HCT116 (cell line): ENCODE measurements at regions not wholly inside any gene's neighbourhood (a gene's known extent, or its start where the extent isn't known, plus 50 kb on each side); places are given as distances from the start of the nearest gene placed in this dataset.

ENCODE experiments used
- ELF1 ChIP-seq: IDR thresholded peaks from 2 replicates; pipeline ENCODE4 v1.6.1; 2012; ENCODE audit warnings: low read depth, borderline replicate concordance
- JUND ChIP-seq: IDR thresholded peaks from 2 replicates; pipeline ENCODE4 v1.6.1; 2012
- POLR2A ChIP-seq: IDR thresholded peaks from 2 replicates; pipeline ENCODE4 v1.7.0; 2011; ENCODE audit warnings: borderline replicate concordance; ENCODE audit not compliant: insufficient read depth, insufficient read length; ENCODE audit errors: extremely low read depth
- POLR2AphosphoS5 ChIP-seq: IDR thresholded peaks from 2 replicates; pipeline ENCODE4 v1.6.1; 2011; ENCODE audit warnings: mild to moderate bottlenecking, low read depth, low read length, moderate library complexity
- RAD21 ChIP-seq: IDR thresholded peaks from 2 replicates; pipeline ENCODE4 v1.6.1; 2012; ENCODE audit warnings: low read depth, mild to moderate bottlenecking
- SP1 ChIP-seq: IDR thresholded peaks from 2 replicates; pipeline ENCODE4 v1.6.1; 2012; ENCODE audit warnings: low read depth
- TF ChIP-seq, protein P1 (sequence below), 3 experiments: fragments of 200-600 bp in 1 of 3; sonication (generic) in 1 of 3; IDR thresholded peaks in 2 of 3; conservative IDR thresholded peaks in 1 of 3; 2 replicates each; pipeline ENCODE4 v1.5.1; 2012 to 2017; ENCODE audit warnings: low read depth in 2 of 3, low read length in 2 of 3, antibody characterized with exemption in 1 of 3, borderline replicate concordance in 1 of 3, control low read depth in 1 of 3, mild to moderate bottlenecking in 1 of 3, mixed read lengths in 1 of 3, mixed run types in 1 of 3, moderate library complexity in 1 of 3; ENCODE audit not compliant: insufficient read depth in 1 of 3
- TF ChIP-seq, protein P2 (sequence below): IDR thresholded peaks from 2 replicates; pipeline ENCODE4 v1.6.1; 2012
- TF ChIP-seq, protein P3 (sequence below): IDR thresholded peaks from 2 replicates; pipeline ENCODE4 v1.6.1; 2011; ENCODE audit warnings: mild to moderate bottlenecking, low read length, moderate library complexity; ENCODE audit not compliant: insufficient replicate concordance; ENCODE audit errors: extremely low read depth
- TF ChIP-seq, protein P4 (sequence below): IDR thresholded peaks from 2 replicates; pipeline ENCODE4 v1.6.1; 2012; ENCODE audit warnings: low read depth

DNA sequence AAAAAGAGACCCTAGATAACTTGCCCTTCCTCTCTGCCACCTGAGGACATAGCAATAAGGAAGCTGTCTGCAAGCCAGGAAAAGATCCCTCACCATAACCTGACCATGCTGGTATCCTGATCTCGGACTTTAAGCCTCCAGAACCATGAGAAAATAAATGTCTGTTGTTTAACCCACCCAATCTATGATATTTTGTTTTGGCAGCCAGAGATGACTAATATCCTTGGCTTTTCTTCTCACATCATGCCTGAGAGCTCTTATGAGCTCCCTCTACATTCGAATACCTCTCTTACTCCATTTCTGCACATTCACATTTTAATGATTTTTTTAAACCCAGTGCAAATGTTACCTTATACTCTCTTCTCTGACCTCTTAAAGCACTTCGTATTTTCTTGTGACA lies 214.0 kb upstream of the CHRM2 start:
- TF ChIP-seq, protein P1, sequence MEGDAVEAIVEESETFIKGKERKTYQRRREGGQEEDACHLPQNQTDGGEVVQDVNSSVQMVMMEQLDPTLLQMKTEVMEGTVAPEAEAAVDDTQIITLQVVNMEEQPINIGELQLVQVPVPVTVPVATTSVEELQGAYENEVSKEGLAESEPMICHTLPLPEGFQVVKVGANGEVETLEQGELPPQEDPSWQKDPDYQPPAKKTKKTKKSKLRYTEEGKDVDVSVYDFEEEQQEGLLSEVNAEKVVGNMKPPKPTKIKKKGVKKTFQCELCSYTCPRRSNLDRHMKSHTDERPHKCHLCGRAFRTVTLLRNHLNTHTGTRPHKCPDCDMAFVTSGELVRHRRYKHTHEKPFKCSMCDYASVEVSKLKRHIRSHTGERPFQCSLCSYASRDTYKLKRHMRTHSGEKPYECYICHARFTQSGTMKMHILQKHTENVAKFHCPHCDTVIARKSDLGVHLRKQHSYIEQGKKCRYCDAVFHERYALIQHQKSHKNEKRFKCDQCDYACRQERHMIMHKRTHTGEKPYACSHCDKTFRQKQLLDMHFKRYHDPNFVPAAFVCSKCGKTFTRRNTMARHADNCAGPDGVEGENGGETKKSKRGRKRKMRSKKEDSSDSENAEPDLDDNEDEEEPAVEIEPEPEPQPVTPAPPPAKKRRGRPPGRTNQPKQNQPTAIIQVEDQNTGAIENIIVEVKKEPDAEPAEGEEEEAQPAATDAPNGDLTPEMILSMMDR (IDR thresholded peaks at IDR 0.05 in 2 of 3, conservative IDR thresholded peaks at IDR 0.05 in 1 of 3; ENCODE audit: borderline replicate concordance in 1 of 3, insufficient read depth in 1 of 3, low read depth in 2 of 3, low read length in 2 of 3) = no peak
- TF ChIP-seq SP1 (no peak), ELF1 (no peak), POLR2A (no peak), POLR2AphosphoS5 (no peak), RAD21 (no peak), JUND (no peak)
- TF ChIP-seq, protein P2, sequence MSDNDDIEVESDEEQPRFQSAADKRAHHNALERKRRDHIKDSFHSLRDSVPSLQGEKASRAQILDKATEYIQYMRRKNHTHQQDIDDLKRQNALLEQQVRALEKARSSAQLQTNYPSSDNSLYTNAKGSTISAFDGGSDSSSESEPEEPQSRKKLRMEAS = no peak
- TF ChIP-seq, protein P3, sequence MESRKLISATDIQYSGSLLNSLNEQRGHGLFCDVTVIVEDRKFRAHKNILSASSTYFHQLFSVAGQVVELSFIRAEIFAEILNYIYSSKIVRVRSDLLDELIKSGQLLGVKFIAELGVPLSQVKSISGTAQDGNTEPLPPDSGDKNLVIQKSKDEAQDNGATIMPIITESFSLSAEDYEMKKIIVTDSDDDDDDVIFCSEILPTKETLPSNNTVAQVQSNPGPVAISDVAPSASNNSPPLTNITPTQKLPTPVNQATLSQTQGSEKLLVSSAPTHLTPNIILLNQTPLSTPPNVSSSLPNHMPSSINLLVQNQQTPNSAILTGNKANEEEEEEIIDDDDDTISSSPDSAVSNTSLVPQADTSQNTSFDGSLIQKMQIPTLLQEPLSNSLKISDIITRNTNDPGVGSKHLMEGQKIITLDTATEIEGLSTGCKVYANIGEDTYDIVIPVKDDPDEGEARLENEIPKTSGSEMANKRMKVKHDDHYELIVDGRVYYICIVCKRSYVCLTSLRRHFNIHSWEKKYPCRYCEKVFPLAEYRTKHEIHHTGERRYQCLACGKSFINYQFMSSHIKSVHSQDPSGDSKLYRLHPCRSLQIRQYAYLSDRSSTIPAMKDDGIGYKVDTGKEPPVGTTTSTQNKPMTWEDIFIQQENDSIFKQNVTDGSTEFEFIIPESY = no peak
- TF ChIP-seq, protein P4, sequence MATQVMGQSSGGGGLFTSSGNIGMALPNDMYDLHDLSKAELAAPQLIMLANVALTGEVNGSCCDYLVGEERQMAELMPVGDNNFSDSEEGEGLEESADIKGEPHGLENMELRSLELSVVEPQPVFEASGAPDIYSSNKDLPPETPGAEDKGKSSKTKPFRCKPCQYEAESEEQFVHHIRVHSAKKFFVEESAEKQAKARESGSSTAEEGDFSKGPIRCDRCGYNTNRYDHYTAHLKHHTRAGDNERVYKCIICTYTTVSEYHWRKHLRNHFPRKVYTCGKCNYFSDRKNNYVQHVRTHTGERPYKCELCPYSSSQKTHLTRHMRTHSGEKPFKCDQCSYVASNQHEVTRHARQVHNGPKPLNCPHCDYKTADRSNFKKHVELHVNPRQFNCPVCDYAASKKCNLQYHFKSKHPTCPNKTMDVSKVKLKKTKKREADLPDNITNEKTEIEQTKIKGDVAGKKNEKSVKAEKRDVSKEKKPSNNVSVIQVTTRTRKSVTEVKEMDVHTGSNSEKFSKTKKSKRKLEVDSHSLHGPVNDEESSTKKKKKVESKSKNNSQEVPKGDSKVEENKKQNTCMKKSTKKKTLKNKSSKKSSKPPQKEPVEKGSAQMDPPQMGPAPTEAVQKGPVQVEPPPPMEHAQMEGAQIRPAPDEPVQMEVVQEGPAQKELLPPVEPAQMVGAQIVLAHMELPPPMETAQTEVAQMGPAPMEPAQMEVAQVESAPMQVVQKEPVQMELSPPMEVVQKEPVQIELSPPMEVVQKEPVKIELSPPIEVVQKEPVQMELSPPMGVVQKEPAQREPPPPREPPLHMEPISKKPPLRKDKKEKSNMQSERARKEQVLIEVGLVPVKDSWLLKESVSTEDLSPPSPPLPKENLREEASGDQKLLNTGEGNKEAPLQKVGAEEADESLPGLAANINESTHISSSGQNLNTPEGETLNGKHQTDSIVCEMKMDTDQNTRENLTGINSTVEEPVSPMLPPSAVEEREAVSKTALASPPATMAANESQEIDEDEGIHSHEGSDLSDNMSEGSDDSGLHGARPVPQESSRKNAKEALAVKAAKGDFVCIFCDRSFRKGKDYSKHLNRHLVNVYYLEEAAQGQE = no peak
